ENCODE measurements at regions not wholly inside any gene's neighbourhood (a gene's known extent, or its start where the extent isn't known, plus 50 kb on each side); places are given as distances from the start of the nearest gene placed in this dataset.

DNA sequence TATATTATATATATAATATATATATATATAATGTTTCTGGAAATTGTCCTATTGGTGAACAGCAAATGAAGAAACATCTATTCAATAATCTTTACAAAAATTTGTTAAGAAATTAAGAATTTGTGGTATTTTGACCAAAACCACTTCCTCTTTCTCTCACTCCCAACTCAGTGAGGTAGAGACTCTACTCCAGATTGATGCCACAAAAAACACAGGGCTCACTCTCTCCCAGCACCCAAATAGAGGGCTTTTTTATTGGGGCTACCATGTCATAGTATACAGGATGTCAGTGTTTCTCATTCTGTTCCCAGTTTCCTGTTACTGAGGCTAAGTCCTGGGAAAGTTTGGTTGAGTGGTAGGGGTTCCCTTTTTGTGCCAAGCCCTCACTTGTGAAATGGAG is 1155.4 kb downstream of the BCL11A start:
- TF ChIP-seq CTCF (IDR thresholded peaks at IDR 0.05; ENCODE audit: insufficient read depth, low read length): no peak
- H3K4me3 ChIP-seq (ENCODE audit: low read depth, low read length): no peak overlapping the region
- DNase-seq (ENCODE audit: low read depth): no peak

DNA sequence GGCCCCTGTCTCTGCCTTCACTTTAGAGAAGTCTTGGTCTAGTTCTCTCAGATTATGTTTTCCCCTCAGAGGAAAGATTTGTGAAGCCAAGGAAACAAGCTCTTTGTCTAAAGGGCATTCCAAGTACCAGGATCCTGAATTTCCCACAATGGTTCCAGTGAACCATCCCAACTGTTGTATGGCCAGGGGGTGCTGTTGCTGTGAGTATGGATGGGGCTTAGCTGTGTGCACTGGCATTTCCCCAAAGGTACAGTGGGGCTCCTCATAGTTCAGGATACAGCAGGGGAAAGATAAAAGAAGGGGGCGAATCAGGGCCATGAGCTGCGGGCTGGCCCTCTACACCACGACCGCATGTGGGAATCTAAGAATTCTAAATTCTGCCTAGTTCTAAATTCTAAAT is 1154.0 kb upstream of the FANCL start:
- DNase-seq (ENCODE audit: low read depth): no peak
- no peak for TF ChIP-seq CTCF (IDR thresholded peaks at IDR 0.05; ENCODE audit: insufficient read depth, low read length)
- no peak overlapping the region for H3K4me3 ChIP-seq (ENCODE audit: low read depth, low read length)

- no peak for TF ChIP-seq CTCF (IDR thresholded peaks at IDR 0.05; ENCODE audit: insufficient read depth, low read length)
- DNase-seq (ENCODE audit: low read depth): no peak
- no peak overlapping the region for H3K4me3 ChIP-seq (ENCODE audit: low read depth, low read length)
These were observed 1150.8 kb upstream of the FANCL start for GRCh38 chr2:59391896-59392295.

GRCh38 chr2:59390581-59390980 is 1149.5 kb upstream of the FANCL start:
- no peak for DNase-seq (ENCODE audit: low read depth)
- no peak overlapping the region for H3K4me3 ChIP-seq (ENCODE audit: low read depth, low read length)
- TF ChIP-seq CTCF (IDR thresholded peaks at IDR 0.05; ENCODE audit: insufficient read depth, low read length): no peak

GRCh38 chr2:59389240-59389639 is 1148.1 kb upstream of the FANCL start:
- no peak for TF ChIP-seq CTCF (IDR thresholded peaks at IDR 0.05; ENCODE audit: insufficient read depth, low read length)
- no peak overlapping the region for H3K4me3 ChIP-seq (ENCODE audit: low read depth, low read length)
- no peak for DNase-seq (ENCODE audit: low read depth)

DNA sequence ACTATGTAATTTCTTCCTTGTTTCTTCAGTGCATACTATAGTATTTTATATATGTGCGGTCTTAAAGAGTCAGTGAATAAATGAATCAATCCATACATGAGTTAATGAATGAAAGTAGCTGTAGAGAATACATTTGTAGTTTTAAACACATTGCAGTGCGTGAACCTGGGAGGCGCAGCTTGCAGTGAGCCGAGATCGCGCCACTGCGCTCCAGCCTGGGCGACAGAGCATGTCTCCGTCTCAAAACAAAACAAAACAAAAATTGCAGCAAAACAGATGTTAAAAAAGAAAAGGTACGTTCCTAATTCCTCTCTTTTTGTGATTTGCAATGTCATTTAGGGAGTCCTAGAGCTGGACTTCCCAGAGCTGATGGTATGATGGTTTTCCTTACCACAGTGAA is 1144.8 kb upstream of the FANCL start:
- no peak for DNase-seq (ENCODE audit: low read depth)
- no peak for TF ChIP-seq CTCF (IDR thresholded peaks at IDR 0.05; ENCODE audit: insufficient read depth, low read length)
- H3K4me3 ChIP-seq (ENCODE audit: low read depth, low read length): no peak overlapping the region

DNA sequence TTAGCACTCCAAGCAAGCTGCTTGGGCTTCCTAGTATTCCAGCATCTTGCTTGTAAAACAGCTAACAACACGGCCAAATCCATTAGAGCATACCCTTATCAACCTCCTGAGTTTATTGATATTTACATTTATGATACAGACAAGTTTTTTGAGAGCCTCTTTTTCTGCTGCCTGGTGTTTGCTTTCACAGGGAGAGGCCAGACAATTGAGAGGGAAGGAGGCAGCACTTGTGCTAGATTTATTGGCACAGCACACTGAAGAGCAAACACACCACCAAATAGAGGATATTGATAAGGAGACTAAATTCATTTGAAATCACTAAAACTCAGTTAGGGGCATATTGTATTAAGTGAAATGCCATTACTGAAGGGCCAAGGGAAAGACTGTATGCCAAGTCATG is 1142.3 kb upstream of the FANCL start:
- no peak overlapping the region for H3K4me3 ChIP-seq (ENCODE audit: low read depth, low read length)
- no peak for TF ChIP-seq CTCF (IDR thresholded peaks at IDR 0.05; ENCODE audit: insufficient read depth, low read length)
- DNase-seq (ENCODE audit: low read depth): no peak

Data from fibroblast of the aortic adventitia (primary cell).